GM19025 (cell line): ENCODE measurements at regions not wholly inside any gene's neighbourhood (a gene's known extent, or its start where the extent isn't known, plus 50 kb on each side); places are given as distances from the start of the nearest gene placed in this dataset.
"Not testable (repeated sequence)": the region's sequence is repeated elsewhere in the genome, so short reads cannot be mapped to it uniquely, and the experiment has no call there.

ENCODE experiments used
- ATAC-seq: cut with Tn5 transposase; IDR thresholded peaks from one replicate; pipeline ENCODE4 v1.9.1; 2021; ENCODE audit warnings: mild to moderate bottlenecking, low read depth, moderate library complexity; ENCODE audit not compliant: unreplicated experiment

- no peak for ATAC-seq
These were observed 88.8 kb upstream of the KIF5B start for GRCh38 chr10:32144817-32145688.

- no peak for ATAC-seq
These were observed 87.2 kb upstream of the KIF5B start for GRCh38 chr10:32143302-32143847.

GRCh38 chr10:32142646-32143045 lies 86.4 kb upstream of the KIF5B start:
- ATAC-seq, result no peak

- ATAC-seq, result no peak
These were observed 85.0 kb upstream of the KIF5B start for GRCh38 chr10:32141018-32141807.

- ATAC-seq, result no peak
These were observed 84.2 kb upstream of the KIF5B start for GRCh38 chr10:32140403-32140802.

- no peak for ATAC-seq
These were observed 83.2 kb upstream of the KIF5B start for GRCh38 chr10:32139223-32140073.

GRCh38 chr10:32136927-32137326 lies 80.7 kb upstream of the KIF5B start:
- ATAC-seq, result not testable (repeated sequence)

- ATAC-seq, result not testable (repeated sequence)
These were observed 79.6 kb upstream of the KIF5B start for GRCh38 chr10:32135796-32136195.

- ATAC-seq, result no peak
These were observed 76.2 kb upstream of the KIF5B start for GRCh38 chr10:32132357-32132946.

- ATAC-seq, result no peak
These were observed 75.2 kb upstream of the KIF5B start for GRCh38 chr10:32131388-32131787.

GRCh38 chr10:32130788-32131187 lies 74.6 kb upstream of the KIF5B start:
- no peak for ATAC-seq

GRCh38 chr10:32125023-32125422 lies 68.8 kb upstream of the KIF5B start:
- ATAC-seq, result no peak

- ATAC-seq, result no peak
These were observed 66.8 kb upstream of the KIF5B start for GRCh38 chr10:32123021-32123420.

GRCh38 chr10:32121648-32122047 lies 65.4 kb upstream of the KIF5B start:
- ATAC-seq, result no peak

- no peak for ATAC-seq
These were observed 63.9 kb upstream of the KIF5B start for GRCh38 chr10:32120147-32120546.

- ATAC-seq, result no peak
These were observed 58.3 kb upstream of the KIF5B start for GRCh38 chr10:32114508-32114907.

GRCh38 chr10:32112055-32112454 lies 55.8 kb upstream of the KIF5B start:
- ATAC-seq, result no peak

- no peak for ATAC-seq
These were observed 55.4 kb upstream of the KIF5B start for GRCh38 chr10:32111585-32111984.

GRCh38 chr10:32110790-32111189 lies 54.6 kb upstream of the KIF5B start:
- no peak for ATAC-seq

GRCh38 chr10:32109603-32110002 lies 53.4 kb upstream of the KIF5B start:
- ATAC-seq, result no peak
